HepG2 (cell line): ENCODE measurements at regions not wholly inside any gene's neighbourhood (a gene's known extent, or its start where the extent isn't known, plus 50 kb on each side); places are given as distances from the start of the nearest gene placed in this dataset.

ENCODE experiments used
- ATAC-seq: fragments of 200-7000 bp; cut with Tn5 transposase; 3 replicates; pipeline ENCODE4 v1.9.1; 2020; ENCODE audit warnings: mild to moderate bottlenecking, moderate library complexity
- BruUV-seq: library from RNA; stranded (reverse); fragments of 400-500 nt; replicated peaks from 2 replicates; lab custom pipeline; 2021; lab: Mats Ljungman, UMichigan
- CTCF ChIA-PET: fragments of 300-600 bp; formaldehyde crosslinking; extraction: SDS; loops from one replicate; lab custom pipeline; 2021; ENCODE audit warnings: low total read pairs, inconsistent platforms, low intra/inter-chr PET ratio; lab: Yijun Ruan, JAX
- POLR2A ChIA-PET: fragments of 350-600 bp; sonication (Branson Sonifier 250); formaldehyde crosslinking; loops from one replicate; lab custom pipeline; 2020; ENCODE audit warnings: antibody characterized with exemption, inconsistent platforms; lab: Yijun Ruan, JAX
- DNase-seq: peaks from one replicate; pipeline ENCODE4 v3.0.0-alpha.2; 2015; ENCODE audit warnings: low spot score
- FAIRE-seq: peaks from 3 replicates; lab custom pipeline; 2011; peaks lifted over from hg19 to GRCh38; lab: Jason Lieb, UNC
- H2AFZ ChIP-seq: one replicate; pipeline ENCODE4 v1.6.1; 2011; ENCODE audit warnings: low read length, inconsistent platforms
- H3K27ac ChIP-seq: fragments of 300-600 bp; 3 replicates; pipeline ENCODE4 v1.8.0; 2011; ENCODE audit warnings: mixed run types, mild to moderate bottlenecking, mixed read lengths, low read length, inconsistent platforms; ENCODE audit not compliant: insufficient read depth; ENCODE audit errors: extremely low read length
- H3K27me3 ChIP-seq, 2 experiments: fragments of 200-600 bp in 1 of 2; 2 replicates in 1 of 2; 3 replicates in 1 of 2; pipeline versions ENCODE4 v1.6.0 to v1.8.0; 2011; ENCODE audit warnings: low read length in 2 of 2, mild to moderate bottlenecking in 2 of 2, moderate library complexity in 2 of 2, inconsistent platforms in 1 of 2; ENCODE audit not compliant: insufficient read depth in 2 of 2, control insufficient read depth in 1 of 2
- H3K36me3 ChIP-seq, 2 experiments: fragments of 200-600 bp in 1 of 2; replicated peaks in 1 of 2; 2 replicates in 1 of 2; 3 replicates in 1 of 2; pipeline versions ENCODE4 v1.5.1 to v1.8.0; 2011; ENCODE audit warnings: low read length in 2 of 2, inconsistent platforms in 1 of 2; ENCODE audit not compliant: insufficient read depth in 2 of 2, control insufficient read depth in 1 of 2
- H3K4me1 ChIP-seq: 2 replicates; pipeline ENCODE4 v1.5.1; 2012; ENCODE audit warnings: low read length, inconsistent platforms; ENCODE audit not compliant: insufficient read depth
- H3K4me2 ChIP-seq: 2 replicates; pipeline ENCODE4 v1.6.0; 2011; ENCODE audit warnings: low read depth, low read length, inconsistent platforms
- H3K4me3 ChIP-seq, 3 experiments: fragments of 200-600 bp in 1 of 3; sonication (generic), shearing (Covaris generic) in 1 of 3; replicated peaks in 1 of 3; 2 replicates each; pipeline ENCODE4 v1.5.1; 2011 to 2016; ENCODE audit warnings: low read length in 3 of 3, inconsistent platforms in 2 of 3, low read depth in 2 of 3, mild to moderate bottlenecking in 2 of 3, control low read depth in 1 of 3, mixed read lengths in 1 of 3; ENCODE audit not compliant: insufficient read depth in 1 of 3
- H3K79me2 ChIP-seq: one replicate; pipeline ENCODE4 v1.6.1; 2011; ENCODE audit warnings: low read length, inconsistent platforms; ENCODE audit not compliant: insufficient read depth
- H3K9ac ChIP-seq: 2 replicates; pipeline ENCODE4 v1.6.0; 2011; ENCODE audit warnings: mild to moderate bottlenecking, low read depth, low read length, inconsistent platforms; ENCODE audit not compliant: insufficient read depth
- H3K9me3 ChIP-seq: 2 replicates; pipeline ENCODE4 v1.5.1; 2012; ENCODE audit warnings: mild to moderate bottlenecking, low read length
- H4K20me1 ChIP-seq: 2 replicates; pipeline ENCODE4 v1.6.0; 2011; ENCODE audit warnings: inconsistent platforms, mild to moderate bottlenecking, low read length, moderate library complexity; ENCODE audit not compliant: insufficient read depth
- FOSL1 ChIP-seq: sonication (generic); formaldehyde crosslinking; IDR thresholded peaks from 2 replicates; pipeline ENCODE4 v1.9.0; 2021; ENCODE audit warnings: missing genetic modification reagents, borderline replicate concordance
- FOXO1 ChIP-seq: sonication (generic); formaldehyde crosslinking; IDR thresholded peaks from 2 replicates; pipeline ENCODE4 v1.4.0; 2020; ENCODE audit warnings: missing genetic modification reagents
- IRF1 ChIP-seq: sonication (generic); formaldehyde crosslinking; IDR thresholded peaks from 2 replicates; pipeline ENCODE4 v1.4.0; 2020; ENCODE audit warnings: low read depth, mild to moderate bottlenecking, missing genetic modification reagents
- JARID2 ChIP-seq: sonication (generic); formaldehyde crosslinking; IDR thresholded peaks from 2 replicates; pipeline ENCODE4 v1.8.1; 2023; ENCODE audit warnings: missing genetic modification reagents, inconsistent platforms; ENCODE audit not compliant: insufficient replicate concordance
- KLF12 ChIP-seq: sonication (generic); formaldehyde crosslinking; IDR thresholded peaks from 2 replicates; pipeline ENCODE4 v1.4.0; 2020; ENCODE audit warnings: missing genetic modification reagents, borderline replicate concordance
- MAFF ChIP-seq: IDR thresholded peaks from 2 replicates; pipeline ENCODE4 v1.6.1; 2011; ENCODE audit warnings: low read depth, low read length, improper control_type of control experiment
- PTBP1 ChIP-seq: fragments of 200-400 bp; formaldehyde crosslinking; IDR thresholded peaks from 2 replicates; pipeline ENCODE4 v1.6.1; 2018; ENCODE audit warnings: low read length, low read depth; ENCODE audit not compliant: poor library complexity, severe bottlenecking
- STAT5B ChIP-seq: sonication (generic); formaldehyde crosslinking; IDR thresholded peaks from 2 replicates; pipeline ENCODE4 v1.4.0; 2020; ENCODE audit warnings: missing genetic modification reagents
- ZKSCAN8 ChIP-seq: IDR thresholded peaks from 2 replicates; pipeline ENCODE4 v1.6.1; 2016; ENCODE audit warnings: borderline replicate concordance, missing genetic modification reagents, missing compliant biosample characterization
- ZNF274 ChIP-seq: sonication (generic); formaldehyde crosslinking; IDR thresholded peaks from 2 replicates; pipeline ENCODE4 v1.5.1; 2020; ENCODE audit warnings: mild to moderate bottlenecking, missing genetic modification reagents
- ZNF598 ChIP-seq: sonication (generic); formaldehyde crosslinking; IDR thresholded peaks from 2 replicates; pipeline ENCODE4 v1.5.1; 2020; ENCODE audit warnings: mild to moderate bottlenecking, missing genetic modification reagents, borderline replicate concordance
- WGBS: methylation state at CpG from one replicate; pipeline ENCODE4 v1.1.6; 2017; ENCODE audit warnings: low lambda C conversion rate; 5-methylcytosine and 5-hydroxymethylcytosine counted together
- in situ Hi-C: cut with HindIII; loops from 2 replicates; pipeline ENCODE4 v1.10.0; 2017; ENCODE audit warnings: low pct_unique_long_range_greater_than_20kb; ENCODE audit not compliant: extremely low pct_ligation_motif_present
- intact Hi-C: fragments of 100-400 bp; cut with micrococcal nuclease; formaldehyde crosslinking; loops from one replicate; pipeline ENCODE4 v1.10.0; 2022; ENCODE audit not compliant: unreplicated experiment
- TF ChIP-seq, protein P1 (sequence below): sonication (generic); formaldehyde crosslinking; IDR thresholded peaks from 2 replicates; pipeline ENCODE4 v1.5.1; 2020; ENCODE audit warnings: mild to moderate bottlenecking, moderate library complexity, missing genetic modification reagents
- TF ChIP-seq, protein P2 (sequence below): IDR thresholded peaks from 2 replicates; pipeline ENCODE4 v1.6.1; 2012; ENCODE audit warnings: low read depth, low read length, improper control_type of control experiment

DNA sequence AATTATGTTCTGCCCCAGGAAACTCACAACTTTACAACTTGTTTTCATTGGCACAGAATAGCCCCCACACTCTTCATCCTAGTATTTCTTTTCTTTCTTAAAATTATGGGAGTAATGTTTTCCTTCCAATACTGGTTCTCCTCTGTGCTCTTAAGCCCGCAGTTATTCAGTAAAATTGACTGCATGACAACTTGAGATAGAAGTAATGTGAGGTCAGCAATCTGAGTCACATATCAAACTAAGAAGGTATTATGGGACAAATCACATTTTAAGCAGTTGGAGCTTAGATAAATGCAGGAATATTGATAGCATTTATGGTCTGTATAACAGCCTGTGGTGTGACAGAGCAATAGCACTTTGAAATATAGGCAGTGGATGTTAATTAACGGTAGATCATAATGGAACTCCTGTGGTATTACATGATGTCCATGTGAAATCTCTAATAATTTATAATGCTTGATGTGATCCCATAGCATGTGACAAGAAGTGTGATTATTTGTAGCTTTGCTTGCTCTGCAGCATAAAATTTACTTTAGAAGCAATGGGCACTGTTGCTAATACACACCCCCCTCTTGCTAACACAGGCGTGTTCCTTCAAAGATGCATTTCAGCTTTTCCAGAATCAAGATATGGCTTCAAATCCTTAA is 351.4 kb upstream of the CDH20 start:
- DNase-seq (no peak), ATAC-seq (no peak), FAIRE-seq (no peak)
- Histone ChIP-seq H3K79me2 (no peaks in the 10 kb centered on the region), H2AFZ (no peak overlapping the region), H4K20me1 (no peaks in the 10 kb centered on the region), H3K4me3 (no peak overlapping the region), H3K9ac (no peak overlapping the region), H3K9me3 (peaks cover 6% of the 10 kb centered on the region; the same call in 1 of the 2 replicates), H3K4me2 (no peak overlapping the region), H3K27me3 (no peaks in the 10 kb centered on the region), H3K4me1 (no peaks in the 10 kb centered on the region), H3K36me3 (no peaks in the 10 kb centered on the region), H3K27ac (no peak overlapping the region)
- no TSS peak for BruUV-seq
- CTCF ChIA-PET = no interaction called here
- TF ChIP-seq KLF12 (CRISPR knock-in tag) (no peak), IRF1 (CRISPR knock-in tag) (no peak)
- POLR2A ChIA-PET = no interaction called here
- intact Hi-C loops (no loop called here), in situ Hi-C loops (no loop called here)
- WGBS = 4% methylated on average over 3 of the region's 3 CpGs

DNA sequence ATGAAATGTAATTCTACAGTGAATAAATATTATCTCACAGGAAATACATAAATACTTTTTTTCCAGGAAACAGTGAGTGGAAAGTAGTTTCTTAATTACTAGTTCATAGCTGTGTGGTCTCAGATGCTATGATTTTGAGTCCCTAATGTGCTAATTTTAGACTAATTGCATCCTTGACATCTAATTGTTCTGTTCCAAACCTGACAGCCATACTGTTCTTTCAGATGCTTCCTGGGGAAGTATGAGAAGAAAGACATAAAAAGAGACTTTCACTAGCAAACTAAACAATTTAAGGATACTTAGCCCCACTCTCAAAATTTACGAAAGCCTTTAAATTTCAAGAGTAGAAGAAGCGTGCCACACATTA is 350.9 kb upstream of the CDH20 start:
- ChIA-PET CTCF (no interaction called here), POLR2A (no interaction called here)
- FAIRE-seq (no peak), DNase-seq (no peak), ATAC-seq (no peak)
- TF ChIP-seq ZNF598 (no peak), FOXO1 (CRISPR knock-in tag) (no peak), ZNF274 (CRISPR knock-in tag) (no peak), MAFF (no peak), ZKSCAN8 (CRISPR knock-in tag) (no peak), JARID2 (no peak), PTBP1 (no peak), FOSL1 (CRISPR knock-in tag) (no peak), STAT5B (CRISPR knock-in tag) (no peak)
- TF ChIP-seq, protein P1, sequence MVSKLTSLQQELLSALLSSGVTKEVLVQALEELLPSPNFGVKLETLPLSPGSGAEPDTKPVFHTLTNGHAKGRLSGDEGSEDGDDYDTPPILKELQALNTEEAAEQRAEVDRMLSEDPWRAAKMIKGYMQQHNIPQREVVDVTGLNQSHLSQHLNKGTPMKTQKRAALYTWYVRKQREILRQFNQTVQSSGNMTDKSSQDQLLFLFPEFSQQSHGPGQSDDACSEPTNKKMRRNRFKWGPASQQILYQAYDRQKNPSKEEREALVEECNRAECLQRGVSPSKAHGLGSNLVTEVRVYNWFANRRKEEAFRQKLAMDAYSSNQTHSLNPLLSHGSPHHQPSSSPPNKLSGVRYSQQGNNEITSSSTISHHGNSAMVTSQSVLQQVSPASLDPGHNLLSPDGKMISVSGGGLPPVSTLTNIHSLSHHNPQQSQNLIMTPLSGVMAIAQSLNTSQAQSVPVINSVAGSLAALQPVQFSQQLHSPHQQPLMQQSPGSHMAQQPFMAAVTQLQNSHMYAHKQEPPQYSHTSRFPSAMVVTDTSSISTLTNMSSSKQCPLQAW (CRISPR knock-in tag) = no peak
- TF ChIP-seq, protein P2, sequence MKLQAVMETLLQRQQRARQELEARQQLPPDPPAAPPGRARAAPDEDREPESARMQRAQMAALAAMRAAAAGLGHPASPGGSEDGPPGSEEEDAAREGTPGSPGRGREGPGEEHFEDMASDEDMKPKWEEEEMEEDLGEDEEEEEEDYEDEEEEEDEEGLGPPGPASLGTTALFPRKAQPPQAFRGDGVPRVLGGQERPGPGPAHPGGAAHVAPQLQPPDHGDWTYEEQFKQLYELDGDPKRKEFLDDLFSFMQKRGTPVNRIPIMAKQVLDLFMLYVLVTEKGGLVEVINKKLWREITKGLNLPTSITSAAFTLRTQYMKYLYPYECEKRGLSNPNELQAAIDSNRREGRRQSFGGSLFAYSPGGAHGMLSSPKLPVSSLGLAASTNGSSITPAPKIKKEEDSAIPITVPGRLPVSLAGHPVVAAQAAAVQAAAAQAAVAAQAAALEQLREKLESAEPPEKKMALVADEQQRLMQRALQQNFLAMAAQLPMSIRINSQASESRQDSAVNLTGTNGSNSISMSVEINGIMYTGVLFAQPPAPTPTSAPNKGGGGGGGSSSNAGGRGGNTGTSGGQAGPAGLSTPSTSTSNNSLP = no peak
- WGBS = 10% methylated on average over 2 of the region's 2 CpGs
- in situ Hi-C loops = no loop called here
- Histone ChIP-seq H4K20me1 (no peaks in the 10 kb centered on the region), H3K36me3 (no peaks in the 10 kb centered on the region), H3K9ac (no peak overlapping the region), H3K9me3 (peaks cover 6% of the 10 kb centered on the region; the same call in 1 of the 2 replicates), H3K4me2 (no peak overlapping the region), H3K79me2 (no peaks in the 10 kb centered on the region), H3K27ac (no peak overlapping the region), H3K4me1 (no peaks in the 10 kb centered on the region), H2AFZ (no peak overlapping the region), H3K27me3 (no peaks in the 10 kb centered on the region), H3K4me3 (no peak overlapping the region)
- intact Hi-C loops = no loop called here
- no TSS peak for BruUV-seq
